OCI-LY3 (cell line): ENCODE measurements at regions not wholly inside any gene's neighbourhood (a gene's known extent, or its start where the extent isn't known, plus 50 kb on each side); places are given as distances from the start of the nearest gene placed in this dataset.

Source experiments
- EZH2phosphoT487 ChIP-seq: fragments of 200-600 bp; shearing (Covaris generic); IDR thresholded peaks from 2 replicates; pipeline ENCODE4 v1.6.1; 2018; ENCODE audit warnings: antibody characterized with exemption, mixed run types, low read depth
- TF ChIP-seq, protein P1 (sequence below): fragments of 200-600, 300-600 bp; sonication (generic); IDR thresholded peaks from 2 replicates; pipeline ENCODE4 v1.5.1; 2014; ENCODE audit warnings: antibody characterized with exemption, low read length, low read depth

DNA sequence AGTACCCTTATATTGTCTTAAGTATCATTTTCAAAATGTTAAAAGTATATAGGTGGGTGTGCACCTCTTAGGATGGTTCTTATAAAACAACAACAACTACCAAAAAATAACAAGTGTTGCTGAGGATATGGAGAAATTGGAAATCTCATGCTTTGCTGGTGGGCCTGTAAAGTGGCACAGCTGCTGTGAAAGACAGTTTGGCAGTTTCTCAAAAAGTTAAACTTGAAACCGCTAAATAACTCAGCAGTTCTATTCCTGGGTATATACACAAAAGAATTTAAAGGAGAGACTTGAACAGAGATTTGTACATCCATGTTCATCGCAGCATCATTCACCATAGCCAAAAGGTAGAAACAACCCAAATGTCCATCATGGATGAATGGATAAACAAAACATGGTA is 65.5 kb downstream of the HAND2 start:
- TF ChIP-seq, protein P1, sequence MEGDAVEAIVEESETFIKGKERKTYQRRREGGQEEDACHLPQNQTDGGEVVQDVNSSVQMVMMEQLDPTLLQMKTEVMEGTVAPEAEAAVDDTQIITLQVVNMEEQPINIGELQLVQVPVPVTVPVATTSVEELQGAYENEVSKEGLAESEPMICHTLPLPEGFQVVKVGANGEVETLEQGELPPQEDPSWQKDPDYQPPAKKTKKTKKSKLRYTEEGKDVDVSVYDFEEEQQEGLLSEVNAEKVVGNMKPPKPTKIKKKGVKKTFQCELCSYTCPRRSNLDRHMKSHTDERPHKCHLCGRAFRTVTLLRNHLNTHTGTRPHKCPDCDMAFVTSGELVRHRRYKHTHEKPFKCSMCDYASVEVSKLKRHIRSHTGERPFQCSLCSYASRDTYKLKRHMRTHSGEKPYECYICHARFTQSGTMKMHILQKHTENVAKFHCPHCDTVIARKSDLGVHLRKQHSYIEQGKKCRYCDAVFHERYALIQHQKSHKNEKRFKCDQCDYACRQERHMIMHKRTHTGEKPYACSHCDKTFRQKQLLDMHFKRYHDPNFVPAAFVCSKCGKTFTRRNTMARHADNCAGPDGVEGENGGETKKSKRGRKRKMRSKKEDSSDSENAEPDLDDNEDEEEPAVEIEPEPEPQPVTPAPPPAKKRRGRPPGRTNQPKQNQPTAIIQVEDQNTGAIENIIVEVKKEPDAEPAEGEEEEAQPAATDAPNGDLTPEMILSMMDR = no peak
- no peak for TF ChIP-seq EZH2phosphoT487
